SU-DHL-6 (cell line): ENCODE measurements at regions not wholly inside any gene's neighbourhood (a gene's known extent, or its start where the extent isn't known, plus 50 kb on each side); places are given as distances from the start of the nearest gene placed in this dataset.

Experiments used
- H2AFZ ChIP-seq: fragments of 200-600 bp; sonication (generic); 2 replicates; pipeline ENCODE4 v1.6.1; 2014; ENCODE audit warnings: low read depth, mild to moderate bottlenecking, moderate library complexity, mixed read lengths, antibody characterized with exemption, low read length; ENCODE audit not compliant: severe bottlenecking
- H3F3A ChIP-seq: fragments of 200-600 bp; shearing (Covaris generic); 2 replicates; pipeline ENCODE4 v1.6.0; 2016; ENCODE audit warnings: antibody characterized with exemption, mild to moderate bottlenecking; ENCODE audit not compliant: insufficient read depth
- H3K27ac ChIP-seq: fragments of 200-600 bp; sonication (generic); 2 replicates; pipeline ENCODE4 v1.5.1; 2016; ENCODE audit warnings: low read depth, mild to moderate bottlenecking, low read length, moderate library complexity, mixed read lengths
- H3K27me3 ChIP-seq: fragments of 200-600 bp; sonication (generic), shearing (Covaris generic); 2 replicates; pipeline ENCODE4 v1.6.0; 2014; ENCODE audit warnings: mild to moderate bottlenecking, low read length
- H3K36me3 ChIP-seq: fragments of 200-600 bp; sonication (generic); 2 replicates; pipeline ENCODE4 v1.6.1; 2014; ENCODE audit warnings: mild to moderate bottlenecking, low read length, mixed read lengths
- H3K4me2 ChIP-seq: fragments of 300-600, 200-600 bp; shearing (Covaris generic), sonication (generic); 2 replicates; pipeline ENCODE4 v1.6.0; 2014; ENCODE audit warnings: low read length, low read depth, mild to moderate bottlenecking; ENCODE audit not compliant: poor library complexity, severe bottlenecking
- H3K4me3 ChIP-seq: fragments of 200-600 bp; sonication (generic); 2 replicates; pipeline ENCODE4 v1.5.1; 2014; ENCODE audit warnings: antibody characterized with exemption, low read length, mild to moderate bottlenecking, mixed read lengths; ENCODE audit not compliant: insufficient read depth, poor library complexity, severe bottlenecking
- H3K79me2 ChIP-seq: fragments of 200-600 bp; sonication (generic); 2 replicates; pipeline ENCODE4 v1.6.1; 2014; ENCODE audit warnings: mild to moderate bottlenecking, low read length, moderate library complexity; ENCODE audit not compliant: insufficient read depth
- H3K9ac ChIP-seq: fragments of 200-600 bp; sonication (generic); 2 replicates; pipeline ENCODE4 v1.7.0; 2014; ENCODE audit warnings: mild to moderate bottlenecking, low read length
- H3K9me2 ChIP-seq: fragments of 200-600 bp; sonication (generic); replicated peaks from 2 replicates; pipeline ENCODE4 v1.6.1; 2014; ENCODE audit warnings: low read length; ENCODE audit not compliant: insufficient read depth
- H3K9me3 ChIP-seq: fragments of 200-600 bp; sonication (generic); 2 replicates; pipeline ENCODE4 v1.6.1; 2014; ENCODE audit warnings: low read length, mixed read lengths; ENCODE audit not compliant: insufficient read depth
- H4K20me1 ChIP-seq: fragments of 200-600 bp; sonication (generic); 2 replicates; pipeline ENCODE4 v1.6.1; 2014; ENCODE audit warnings: low read depth, mild to moderate bottlenecking, antibody characterized with exemption, low read length, moderate library complexity, mixed read lengths
- CTCF ChIP-seq: fragments of 200-600 bp; sonication (generic); IDR thresholded peaks from one replicate; pipeline ENCODE4 v1.5.1; 2017; ENCODE audit warnings: antibody characterized with exemption, mild to moderate bottlenecking, low read length, moderate library complexity; ENCODE audit not compliant: insufficient read depth, poor library complexity, severe bottlenecking
- EZH2phosphoT487 ChIP-seq: fragments of 200-600 bp; sonication (generic), shearing (Covaris generic); conservative IDR thresholded peaks from 2 replicates; pipeline ENCODE4 v1.6.1; 2018; ENCODE audit warnings: mild to moderate bottlenecking, antibody characterized with exemption, low read length, moderate library complexity, mixed read lengths

GRCh38 chr13:80663788-80664187, 322.9 kb upstream of the SPRY2 start:
- Histone ChIP-seq H3K27me3 (no peaks in the 10 kb centered on the region), H3K36me3 (no peaks in the 10 kb centered on the region), H3K9me2 (no peaks in the 10 kb centered on the region), H3K4me2 (no peak overlapping the region), H3F3A (no peaks in the 10 kb centered on the region), H2AFZ (no peak overlapping the region), H3K27ac (no peak overlapping the region), H3K9me3 (no peaks in the 10 kb centered on the region), H4K20me1 (no peaks in the 10 kb centered on the region), H3K79me2 (no peaks in the 10 kb centered on the region), H3K4me3 (no peak overlapping the region), H3K9ac (no peak overlapping the region)
- TF ChIP-seq CTCF (no peak), EZH2phosphoT487 (no peak)

GRCh38 chr13:80658705-80659104, 317.8 kb upstream of the SPRY2 start:
- Histone ChIP-seq H3K4me3 (no peak overlapping the region), H3K27me3 (no peaks in the 10 kb centered on the region), H3F3A (no peaks in the 10 kb centered on the region), H3K9me2 (no peaks in the 10 kb centered on the region), H3K79me2 (no peaks in the 10 kb centered on the region), H4K20me1 (no peaks in the 10 kb centered on the region), H3K27ac (no peak overlapping the region), H3K9ac (no peak overlapping the region), H3K36me3 (no peaks in the 10 kb centered on the region), H3K9me3 (no peaks in the 10 kb centered on the region), H2AFZ (no peak overlapping the region), H3K4me2 (no peak overlapping the region)
- TF ChIP-seq CTCF (no peak), EZH2phosphoT487 (no peak)

- Histone ChIP-seq H2AFZ (no peak overlapping the region), H3K4me3 (no peak overlapping the region), H3K27ac (no peak overlapping the region), H3K36me3 (no peaks in the 10 kb centered on the region), H3K79me2 (no peaks in the 10 kb centered on the region), H4K20me1 (no peaks in the 10 kb centered on the region), H3K9me3 (no peaks in the 10 kb centered on the region), H3K9ac (no peak overlapping the region), H3K27me3 (no peaks in the 10 kb centered on the region), H3F3A (no peaks in the 10 kb centered on the region), H3K9me2 (no peaks in the 10 kb centered on the region), H3K4me2 (no peak overlapping the region)
- no peak for TF ChIP-seq CTCF
- no peak for TF ChIP-seq EZH2phosphoT487
These were observed 315.6 kb upstream of the SPRY2 start for GRCh38 chr13:80656512-80656904.
